ENCODE measurements at regions not wholly inside any gene's neighbourhood (a gene's known extent, or its start where the extent isn't known, plus 50 kb on each side); places are given as distances from the start of the nearest gene placed in this dataset.
"Not testable (repeated sequence)": the region's sequence is repeated elsewhere in the genome, so short reads cannot be mapped to it uniquely, and the experiment has no call there.

GRCh38 chr6:81933608-81934051, 181.1 kb upstream of the TENT5A start:
- Histone ChIP-seq H3K27me3 (no peaks in the 10 kb centered on the region), H3K27ac (no peak overlapping the region), H3K9me3 (no peaks in the 10 kb centered on the region), H3K36me3 (no peaks in the 10 kb centered on the region), H3K4me1 (peaks cover 0 to 9% (median 3%) of the 10 kb centered on the region in 4 donors), H3K4me3 (no peak overlapping the region)
- intact Hi-C loops (cut with DNase I; ENCODE audit: low total_unique reads): no loop called here
- no peak for TF ChIP-seq CTCF (IDR thresholded peaks at IDR 0.05)
- no peak for TF ChIP-seq POLR2AphosphoS5 (IDR thresholded peaks at IDR 0.05)
- TF ChIP-seq POLR2A (IDR thresholded peaks at IDR 0.05): no peak
- no peak for TF ChIP-seq EP300 (IDR thresholded peaks at IDR 0.05)
- WGBS, 5 donors: 83 to 96% (median 86%) methylated on average over 1 of the region's 1 CpG
- DNase-seq: no peak

GRCh38 chr6:81933089-81933488, 180.6 kb upstream of the TENT5A start:
- Histone ChIP-seq H3K9me3 (no peaks in the 10 kb centered on the region), H3K4me3 (no peak overlapping the region), H3K36me3 (no peaks in the 10 kb centered on the region), H3K27me3 (no peaks in the 10 kb centered on the region), H3K4me1 (peaks cover 0 to 3% (median under 1%) of the 10 kb centered on the region in 4 donors), H3K27ac (no peak overlapping the region)
- no peak for DNase-seq
- TF ChIP-seq EP300 (IDR thresholded peaks at IDR 0.05) (no peak), POLR2A (IDR thresholded peaks at IDR 0.05) (no peak), POLR2AphosphoS5 (IDR thresholded peaks at IDR 0.05) (no peak), CTCF (IDR thresholded peaks at IDR 0.05) (no peak)
- intact Hi-C loops (cut with DNase I; ENCODE audit: low total_unique reads): no loop called here
- 91 to 98% (median 94%) methylated on average over 3 of the region's 3 CpGs for WGBS, 5 donors

- H3K4me1 ChIP-seq; H3K27ac ChIP-seq; H3K9me3 ChIP-seq; H3K27me3 ChIP-seq; H3K36me3 ChIP-seq; intact Hi-C loops (cut with DNase I; ENCODE audit: low total_unique reads); H3K4me3 ChIP-seq; DNase-seq: not testable (repeated sequence)
Observed at GRCh38 chr6:81932448-81932847, 180.0 kb upstream of the TENT5A start.

GRCh38 chr6:81929828-81930227, 177.3 kb upstream of the TENT5A start:
- no peaks in the 10 kb centered on the region for H3K4me1 ChIP-seq
- no peaks in the 10 kb centered on the region for H3K36me3 ChIP-seq
- H3K9me3 ChIP-seq: no peaks in the 10 kb centered on the region
- intact Hi-C loops (cut with DNase I; ENCODE audit: low total_unique reads): no loop called here
- WGBS, 5 donors: 65 to 81% (median 75%) methylated on average over 3 of the region's 3 CpGs
- H3K27me3 ChIP-seq: no peaks in the 10 kb centered on the region
- no peak overlapping the region for H3K4me3 ChIP-seq
- H3K27ac ChIP-seq: no peak overlapping the region
- DNase-seq: no peak
- TF ChIP-seq EP300 (IDR thresholded peaks at IDR 0.05) (no peak), POLR2A (IDR thresholded peaks at IDR 0.05) (no peak), CTCF (IDR thresholded peaks at IDR 0.05) (no peak), POLR2AphosphoS5 (IDR thresholded peaks at IDR 0.05) (no peak)

GRCh38 chr6:81925201-81925600, 172.7 kb upstream of the TENT5A start:
- WGBS, 5 donors: 52 to 89% (median 68%) methylated on average over 1 of the region's 1 CpG
- TF ChIP-seq EP300 (IDR thresholded peaks at IDR 0.05) (no peak), POLR2A (IDR thresholded peaks at IDR 0.05) (no peak), POLR2AphosphoS5 (IDR thresholded peaks at IDR 0.05) (no peak), CTCF (IDR thresholded peaks at IDR 0.05) (no peak)
- intact Hi-C loops (cut with DNase I; ENCODE audit: low total_unique reads): no loop called here

More at GRCh38 chr6:81925201-81925600, 172.7 kb upstream of the TENT5A start:
- no peaks in the 10 kb centered on the region for H3K27me3 ChIP-seq
- no peaks in the 10 kb centered on the region for H3K4me1 ChIP-seq
- peaks cover 0 to 11% (median 0%) of the 10 kb centered on the region in 4 donors for H3K9me3 ChIP-seq
- H3K36me3 ChIP-seq: no peaks in the 10 kb centered on the region
- H3K4me3 ChIP-seq: no peak overlapping the region
- no peak overlapping the region for H3K27ac ChIP-seq
- no peak for DNase-seq
